Endothelial cell of umbilical vein (primary cell): ENCODE measurements at regions not wholly inside any gene's neighbourhood (a gene's known extent, or its start where the extent isn't known, plus 50 kb on each side); places are given as distances from the start of the nearest gene placed in this dataset.

Experiments
- BruUV-seq: library from RNA; stranded (reverse); fragments of 400-500 nt; replicated peaks from 2 replicates; lab custom pipeline; 2021; lab: Mats Ljungman, UMichigan
- CTCF ChIA-PET: fragments of 300-600, 350-600 bp; sonication (Branson Sonifier 250); formaldehyde crosslinking; loops from one replicate; lab custom pipeline; 2021; ENCODE audit warnings: antibody characterized with exemption, inconsistent platforms; lab: Charles Lee
- POLR2A ChIA-PET: fragments of 300-600, 350-600 bp; sonication (Branson Sonifier 250); formaldehyde crosslinking; loops from one replicate; lab custom pipeline; 2021; ENCODE audit warnings: antibody characterized with exemption, inconsistent platforms; lab: Charles Lee
- DNase-seq: peaks from one replicate; pipeline ENCODE4 v3.0.0-alpha.2; 2011; ENCODE audit warnings: low read depth, low spot score
- FAIRE-seq: peaks from 2 replicates; lab custom pipeline; 2011; peaks lifted over from hg19 to GRCh38; lab: Jason Lieb, UNC
- H2AFZ ChIP-seq: 2 replicates; pipeline ENCODE4 v1.6.0; 2012; ENCODE audit warnings: low read depth, low read length, control low read depth, inconsistent platforms
- H3K27ac ChIP-seq: 2 replicates; pipeline ENCODE4 v1.5.1; 2011; ENCODE audit warnings: low read depth, mild to moderate bottlenecking, control low read depth, low read length, moderate library complexity; ENCODE audit not compliant: insufficient read depth
- H3K27me3 ChIP-seq, 2 experiments: 2 replicates each; pipeline versions ENCODE4 v1.6.0 to v1.6.1; 2011; ENCODE audit warnings: low read length in 2 of 2, mixed read lengths in 1 of 2; ENCODE audit not compliant: control insufficient read depth in 2 of 2, insufficient read depth in 2 of 2
- H3K36me3 ChIP-seq, 2 experiments: 2 replicates in 1 of 2; 3 replicates in 1 of 2; pipeline ENCODE4 v1.5.1; 2011; ENCODE audit warnings: low read length in 2 of 2, mild to moderate bottlenecking in 1 of 2, moderate library complexity in 1 of 2; ENCODE audit not compliant: control insufficient read depth in 2 of 2, insufficient read depth in 2 of 2; ENCODE audit errors: extremely low read depth in 1 of 2
- H3K4me1 ChIP-seq: 3 replicates; pipeline ENCODE4 v1.5.1; 2011; ENCODE audit warnings: mild to moderate bottlenecking, low read length; ENCODE audit not compliant: control insufficient read depth, insufficient read depth; ENCODE audit errors: extremely low read depth
- H3K4me2 ChIP-seq: 2 replicates; pipeline ENCODE4 v1.6.1; 2011; ENCODE audit warnings: low read length, control low read depth, mixed read lengths; ENCODE audit not compliant: insufficient read depth
- H3K4me3 ChIP-seq, 3 experiments: fragments of 200-600 bp in 1 of 3; sonication (generic), shearing (Covaris generic) in 1 of 3; replicated peaks in 1 of 3; 2 replicates each; pipeline ENCODE4 v1.5.1; 2011 to 2016; ENCODE audit warnings: control low read depth in 3 of 3, low read length in 3 of 3, mild to moderate bottlenecking in 2 of 3, inconsistent platforms in 1 of 3, low read depth in 1 of 3, moderate library complexity in 1 of 3; ENCODE audit not compliant: insufficient read depth in 1 of 3
- H3K79me2 ChIP-seq: 2 replicates; pipeline ENCODE4 v1.6.0; 2012; ENCODE audit warnings: low read length, inconsistent platforms; ENCODE audit not compliant: control insufficient read depth, insufficient read depth
- H3K9ac ChIP-seq: replicated peaks from 2 replicates; pipeline ENCODE3; 2011; ENCODE audit warnings: low read length, control low read depth; ENCODE audit not compliant: insufficient read depth; ENCODE audit errors: extremely low read depth
- H3K9me1 ChIP-seq: replicated peaks from 3 replicates; pipeline ENCODE4 v1.6.0; 2011; ENCODE audit warnings: mild to moderate bottlenecking, low read length; ENCODE audit not compliant: control insufficient read depth, insufficient read depth; ENCODE audit errors: extremely low read depth
- H3K9me3 ChIP-seq: replicated peaks from 2 replicates; pipeline ENCODE4 v1.5.1; 2012; ENCODE audit warnings: low read length, inconsistent platforms; ENCODE audit not compliant: control insufficient read depth, insufficient read depth
- H4K20me1 ChIP-seq: replicated peaks from 2 replicates; pipeline ENCODE3; 2011; ENCODE audit warnings: mild to moderate bottlenecking, low read length; ENCODE audit not compliant: control insufficient read depth, insufficient read depth; ENCODE audit errors: extremely low read depth
- CTCF ChIP-seq, 2 donors: IDR thresholded peaks; 1 replicate in 1 of 2; 2 replicates in 1 of 2; pipeline ENCODE4 v1.5.1; 2011; ENCODE audit warnings: low read length in 2 of 2, mild to moderate bottlenecking in 2 of 2, moderate library complexity in 2 of 2, control low read depth in 1 of 2, inconsistent platforms in 1 of 2, low read depth in 1 of 2; ENCODE audit not compliant: insufficient read depth in 1 of 2; ENCODE audit errors: extremely low read depth in 1 of 2
- EZH2 ChIP-seq: IDR thresholded peaks from 2 replicates; pipeline ENCODE4 v1.6.1; 2012; ENCODE audit warnings: borderline replicate concordance, low read depth, mild to moderate bottlenecking, moderate library complexity, low read length, inconsistent platforms; ENCODE audit not compliant: severe bottlenecking
- FOS ChIP-seq: IDR thresholded peaks from 2 replicates; pipeline ENCODE4 v1.6.1; 2011; ENCODE audit warnings: mild to moderate bottlenecking, low read length, moderate library complexity, borderline replicate concordance; ENCODE audit not compliant: insufficient read depth
- GATA2 ChIP-seq: IDR thresholded peaks from 2 replicates; pipeline ENCODE4 v1.7.0; 2011; ENCODE audit warnings: low read depth, mild to moderate bottlenecking, moderate library complexity, mixed read lengths, low read length; ENCODE audit not compliant: insufficient read length, insufficient read depth
- JUN ChIP-seq: IDR thresholded peaks from 2 replicates; pipeline ENCODE4 v1.6.1; 2011; ENCODE audit warnings: borderline replicate concordance, low read depth; ENCODE audit not compliant: insufficient read length, insufficient read depth
- MYC ChIP-seq: IDR thresholded peaks from one replicate; pipeline ENCODE4 v1.6.1; 2011; ENCODE audit warnings: mild to moderate bottlenecking, low read depth, low read length
- POLR2A ChIP-seq: IDR thresholded peaks from 2 replicates; pipeline ENCODE4 v1.6.1; 2012; ENCODE audit warnings: low read depth, mild to moderate bottlenecking, control low read depth, low read length
- POLR2AphosphoS5 ChIP-seq: IDR thresholded peaks from 2 replicates; pipeline ENCODE4 v1.6.1; 2012; ENCODE audit warnings: low read depth, mild to moderate bottlenecking, control low read depth, low read length, moderate library complexity; ENCODE audit not compliant: insufficient read depth
- dilution Hi-C: fragments of 300-500 bp; cut with MboI; formaldehyde crosslinking; loops from one replicate; pipeline ENCODE4 v1.15.0; 2019; ENCODE audit warnings: low sequenced_read_pairs; ENCODE audit not compliant: extremely low pct_ligation_motif_present
- intact Hi-C: fragments of 100-400 bp; cut with micrococcal nuclease; formaldehyde crosslinking; loops from one replicate; pipeline ENCODE4 v1.10.0; 2022
- TF ChIP-seq, protein P1 (sequence below): IDR thresholded peaks from 2 replicates; pipeline ENCODE4 v1.6.1; 2011; ENCODE audit not compliant: insufficient read depth, insufficient read length

DNA sequence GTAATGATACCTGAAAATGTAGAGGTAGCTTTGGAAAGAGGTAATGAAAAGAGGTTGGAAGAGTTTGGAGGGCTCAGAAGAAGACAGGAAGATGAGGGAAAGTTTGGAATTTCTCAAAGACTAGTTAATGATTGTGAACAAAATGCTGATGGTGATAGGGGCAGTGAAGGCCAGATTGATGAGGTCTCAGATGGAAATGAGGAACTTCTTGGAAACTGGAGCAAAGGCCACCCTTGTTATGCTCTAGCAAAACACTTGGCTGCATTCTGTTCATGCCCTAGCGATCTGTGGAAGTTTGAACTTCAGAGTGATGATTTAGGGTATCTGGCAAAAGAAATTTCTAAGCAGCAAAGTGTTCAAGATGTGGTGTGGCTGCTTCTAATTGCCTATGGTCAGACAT is 161.2 kb upstream of the SPEF2 start:
- H3K27me3 ChIP-seq, result no peaks in the 10 kb centered on the region
- H3K36me3 ChIP-seq, result no peaks in the 10 kb centered on the region
- no peaks in the 10 kb centered on the region for H3K79me2 ChIP-seq
- H3K9ac ChIP-seq, result no peak overlapping the region
- FAIRE-seq, result no peak
- POLR2A ChIA-PET, result no interaction called here
- dilution Hi-C loops (no loop called here), intact Hi-C loops (no loop called here)
- H3K27ac ChIP-seq, result no peak overlapping the region
- no peak overlapping the region for H2AFZ ChIP-seq
- H3K4me1 ChIP-seq, result no peaks in the 10 kb centered on the region
- H3K9me3 ChIP-seq, result no peaks in the 10 kb centered on the region
- H3K9me1 ChIP-seq, result no peaks in the 10 kb centered on the region
- CTCF ChIA-PET, result no interaction called here
- H3K4me2 ChIP-seq, result no peak overlapping the region
- DNase-seq, result no peak
- no peak for TF ChIP-seq GATA2
- TF ChIP-seq, protein P1, sequence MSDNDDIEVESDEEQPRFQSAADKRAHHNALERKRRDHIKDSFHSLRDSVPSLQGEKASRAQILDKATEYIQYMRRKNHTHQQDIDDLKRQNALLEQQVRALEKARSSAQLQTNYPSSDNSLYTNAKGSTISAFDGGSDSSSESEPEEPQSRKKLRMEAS, result no peak
- no peak for TF ChIP-seq EZH2
- no peak for TF ChIP-seq POLR2A
- TF ChIP-seq POLR2AphosphoS5, result no peak
- TF ChIP-seq CTCF (IDR thresholded peaks at IDR 0.05; ENCODE audit: extremely low read depth in 1 of 2, insufficient read depth in 1 of 2, low read depth in 1 of 2, low read length in 2 of 2), result no peak
- no peak for TF ChIP-seq MYC
- TF ChIP-seq FOS, result no peak
- TF ChIP-seq JUN, result no peak
- no peaks in the 10 kb centered on the region for H4K20me1 ChIP-seq
- no TSS peak for BruUV-seq
- no peak overlapping the region for H3K4me3 ChIP-seq
